ENCODE measurements at regions not wholly inside any gene's neighbourhood (a gene's known extent, or its start where the extent isn't known, plus 50 kb on each side); places are given as distances from the start of the nearest gene placed in this dataset.

GRCh38 chr19:27750391-27751043, 1462.4 kb downstream of the UQCRFS1 start:
- DNase-seq = no peak

GRCh38 chr19:27748551-27749152, 1464.3 kb downstream of the UQCRFS1 start:
- no peak for DNase-seq

- no peak for DNase-seq
These were observed 1466.1 kb downstream of the UQCRFS1 start for GRCh38 chr19:27746691-27747380.

GRCh38 chr19:27745978-27746542, 1466.9 kb downstream of the UQCRFS1 start:
- DNase-seq = no peak

GRCh38 chr19:27744926-27745768, 1467.8 kb downstream of the UQCRFS1 start:
- no peak for DNase-seq

- DNase-seq = no peak
These were observed 1470.9 kb downstream of the UQCRFS1 start for GRCh38 chr19:27742041-27742440.

GRCh38 chr19:27741236-27741635, 1471.7 kb downstream of the UQCRFS1 start:
- DNase-seq = no peak

- DNase-seq = no peak
These were observed 1472.6 kb downstream of the UQCRFS1 start for GRCh38 chr19:27740396-27740795.

- no peak for DNase-seq
These were observed 1474.3 kb downstream of the UQCRFS1 start for GRCh38 chr19:27738569-27739193.

- no peak for DNase-seq
These were observed 1476.7 kb downstream of the UQCRFS1 start for GRCh38 chr19:27736225-27736624.

GRCh38 chr19:27735314-27735713, 1477.6 kb downstream of the UQCRFS1 start:
- DNase-seq = no peak

- DNase-seq = no peak
These were observed 1478.3 kb downstream of the UQCRFS1 start for GRCh38 chr19:27734496-27735220.

GRCh38 chr19:27733551-27734266, 1479.2 kb downstream of the UQCRFS1 start:
- DNase-seq = no peak

- no peak for DNase-seq
These were observed 1483.6 kb downstream of the UQCRFS1 start for GRCh38 chr19:27729332-27729731.

GRCh38 chr19:27722625-27723024, 1490.3 kb downstream of the UQCRFS1 start:
- DNase-seq = no peak

GRCh38 chr19:27720155-27720554, 1492.8 kb downstream of the UQCRFS1 start:
- no peak for DNase-seq

- no peak for DNase-seq
These were observed 1493.9 kb downstream of the UQCRFS1 start for GRCh38 chr19:27719034-27719433.

GRCh38 chr19:27718234-27718633, 1494.7 kb downstream of the UQCRFS1 start:
- no peak for DNase-seq

- no peak for DNase-seq
These were observed 1495.1 kb downstream of the UQCRFS1 start for GRCh38 chr19:27717825-27718224.

- DNase-seq = no peak
These were observed 1496.0 kb downstream of the UQCRFS1 start for GRCh38 chr19:27716922-27717321.

- DNase-seq = no peak
These were observed 1498.1 kb downstream of the UQCRFS1 start for GRCh38 chr19:27714857-27715256.
